K562 (cell line): ENCODE measurements at regions not wholly inside any gene's neighbourhood (a gene's known extent, or its start where the extent isn't known, plus 50 kb on each side); places are given as distances from the start of the nearest gene placed in this dataset.

Experiments used
- ATAC-seq: fragments of 200-7000 bp; cut with Tn5 transposase; 3 replicates; pipeline ENCODE4 v1.9.1; 2020; ENCODE audit warnings: moderate library complexity
- BruUV-seq: library from RNA; stranded (reverse); fragments of 400-500 nt; replicated peaks from 2 replicates; lab custom pipeline; 2021; lab: Mats Ljungman, UMichigan
- CTCF ChIA-PET: fragments of 300-600 bp; formaldehyde crosslinking; extraction: SDS; loops from one replicate; lab custom pipeline; 2021; ENCODE audit warnings: low intra/inter-chr PET ratio; lab: Yijun Ruan, JAX
- POLR2A ChIA-PET: fragments of 300-600, 350-650 bp; sonication (Branson Sonifier 250); formaldehyde crosslinking; extraction: SDS; loops from one replicate; lab custom pipeline; 2021; ENCODE audit warnings: antibody characterized with exemption, inconsistent platforms; lab: Yijun Ruan, JAX
- DNase-seq, 4 experiments: peaks; one replicate each; pipeline versions ENCODE4 v3.0.0 to v3.0.0-alpha.2; 2011 to 2018; ENCODE audit warnings: low spot score in 3 of 4, mixed read lengths in 3 of 4; ENCODE audit errors: extremely low read depth in 1 of 4
- FAIRE-seq: peaks from 2 replicates; lab custom pipeline; 2011; peaks lifted over from hg19 to GRCh38; lab: Jason Lieb, UNC
- H2AFZ ChIP-seq: 2 replicates; pipeline ENCODE4 v1.6.0; 2011; ENCODE audit warnings: low read depth, low read length, control low read depth, inconsistent platforms
- H3K27ac ChIP-seq: fragments of 200-600 bp; 3 replicates; pipeline ENCODE4 v1.8.0; 2011; ENCODE audit warnings: low read depth, mild to moderate bottlenecking, control low read depth, inconsistent platforms, low read length, moderate library complexity, mixed read lengths; ENCODE audit errors: extremely low read depth
- H3K27me3 ChIP-seq, 2 experiments: fragments of 300-600 bp in 1 of 2; 2 replicates in 1 of 2; 3 replicates in 1 of 2; pipeline versions ENCODE4 v1.6.0 to v1.8.0; 2011; ENCODE audit warnings: inconsistent platforms in 2 of 2, low read length in 2 of 2, mild to moderate bottlenecking in 1 of 2, mixed read lengths in 1 of 2, moderate library complexity in 1 of 2; ENCODE audit not compliant: control insufficient read depth in 2 of 2, insufficient read depth in 2 of 2
- H3K36me3 ChIP-seq: fragments of 300-600 bp; 3 replicates; pipeline ENCODE4 v1.8.0; 2011; ENCODE audit warnings: mild to moderate bottlenecking, low read length, inconsistent platforms; ENCODE audit not compliant: control insufficient read depth, insufficient read depth
- H3K4me1 ChIP-seq, 2 experiments: fragments of 200-600 bp in 1 of 2; replicated peaks in 1 of 2; 2 replicates in 1 of 2; 3 replicates in 1 of 2; pipeline versions ENCODE4 v1.5.1 to v1.8.0; 2011; ENCODE audit warnings: inconsistent platforms in 2 of 2, low read length in 2 of 2, mild to moderate bottlenecking in 1 of 2, mixed read lengths in 1 of 2, moderate library complexity in 1 of 2; ENCODE audit not compliant: control insufficient read depth in 2 of 2, insufficient read depth in 2 of 2
- H3K4me2 ChIP-seq: 2 replicates; pipeline ENCODE4 v1.6.1; 2011; ENCODE audit warnings: low read length, control low read depth, inconsistent platforms, mixed read lengths; ENCODE audit not compliant: insufficient read depth
- H3K4me3 ChIP-seq: fragments of 200-600 bp; sonication (generic), shearing (Covaris generic); 2 replicates; pipeline ENCODE4 v1.5.1; 2016; ENCODE audit warnings: control low read depth, inconsistent platforms
- H3K79me2 ChIP-seq: fragments of 200-600 bp; 3 replicates; pipeline ENCODE4 v1.8.0; 2011; ENCODE audit warnings: low read length, inconsistent platforms; ENCODE audit not compliant: control insufficient read depth, insufficient read depth
- H3K9ac ChIP-seq, 2 experiments: 2 replicates each; pipeline versions ENCODE4 v1.6.0 to v1.6.1; 2011; ENCODE audit warnings: low read depth in 2 of 2, low read length in 2 of 2, control low read depth in 1 of 2, inconsistent platforms in 1 of 2, mild to moderate bottlenecking in 1 of 2, mixed read lengths in 1 of 2; ENCODE audit not compliant: insufficient read depth in 1 of 2
- H3K9me1 ChIP-seq: one replicate; pipeline ENCODE4 v1.6.0; 2011; ENCODE audit warnings: inconsistent platforms, mild to moderate bottlenecking, low read length, moderate library complexity; ENCODE audit not compliant: control insufficient read depth, insufficient read depth
- H3K9me3 ChIP-seq: replicated peaks from 2 replicates; pipeline ENCODE4 v1.5.1; 2011; ENCODE audit warnings: low read depth, low read length, inconsistent platforms; ENCODE audit not compliant: control insufficient read depth, insufficient read depth
- H4K20me1 ChIP-seq: replicated peaks from 2 replicates; pipeline ENCODE4 v1.6.1; 2011; ENCODE audit warnings: low read length, inconsistent platforms, mixed read lengths; ENCODE audit not compliant: control insufficient read depth, insufficient read depth
- DIDO1 ChIP-seq: fragments of 450-650 bp; IDR thresholded peaks from 2 replicates; pipeline ENCODE4 v1.6.1; 2016; ENCODE audit warnings: low read depth, missing biosample characterization, missing genetic modification characterization
- XRCC5 ChIP-seq: fragments of 200-400 bp; formaldehyde crosslinking; IDR thresholded peaks from 2 replicates; pipeline ENCODE4 v1.6.1; 2017; ENCODE audit warnings: low read depth, mild to moderate bottlenecking, low read length
- ZNF318 ChIP-seq, 2 experiments: fragments of 450-650 bp; IDR thresholded peaks; 2 replicates each; pipeline ENCODE4 v1.6.1; 2016; ENCODE audit warnings: mild to moderate bottlenecking in 2 of 2, borderline replicate concordance in 1 of 2, low read depth in 1 of 2, moderate library complexity in 1 of 2
- ZNF764 ChIP-seq: fragments of 250-450 bp; sonication (Bioruptor Pico); IDR thresholded peaks from 2 replicates; pipeline ENCODE4 v1.4.0; 2020; ENCODE audit warnings: low read depth, mild to moderate bottlenecking, moderate library complexity
- in situ Hi-C: fragments of 300-500 bp; cut with MboI; formaldehyde crosslinking; loops from 4 replicates; pipeline ENCODE4 v1.15.0; 2018; ENCODE audit warnings: inconsistent platforms, mixed read lengths
- intact Hi-C: fragments of 100-400 bp; cut with micrococcal nuclease; formaldehyde crosslinking; loops from 2 replicates; pipeline ENCODE4 v1.14.2; 2022

- Histone ChIP-seq H3K27ac (no peak overlapping the region), H3K9ac (no peak overlapping the region), H3K4me2 (no peak overlapping the region), H3K4me1 (no peaks in the 10 kb centered on the region), H4K20me1 (no peaks in the 10 kb centered on the region), H3K79me2 (no peaks in the 10 kb centered on the region), H3K9me1 (no peaks in the 10 kb centered on the region), H2AFZ (no peak overlapping the region), H3K27me3 (peaks cover 0 to 4% of the 10 kb centered on the region in 2 experiments; a peak in 2 of 5 replicates), H3K4me3 (no peak overlapping the region), H3K9me3 (no peaks in the 10 kb centered on the region), H3K36me3 (no peaks in the 10 kb centered on the region)
- TF ChIP-seq ZNF318 (IDR thresholded peaks at IDR 0.05; ENCODE audit: borderline replicate concordance in 1 of 2, low read depth in 1 of 2) (no peak), DIDO1 (tag) (no peak), ZNF764 (CRISPR knock-in tag) (no peak), XRCC5 (no peak)
- ChIA-PET CTCF (no interaction called here), POLR2A (interaction anchor here (1.0 kb wide), 1 partner anchor 25 kb away, joined by 3 read pairs; no protein-coding TSS in a partner anchor)
- intact Hi-C loops (no loop called here), in situ Hi-C loops (no loop called here)
- ATAC-seq (no peak), FAIRE-seq (no peak), DNase-seq (no peak)
- no TSS peak for BruUV-seq
These were observed 444.7 kb upstream of the TNP1 start for GRCh38 chr2:217304582-217304981.
